Endothelial cell of umbilical vein (primary cell): ENCODE measurements at regions not wholly inside any gene's neighbourhood (a gene's known extent, or its start where the extent isn't known, plus 50 kb on each side); places are given as distances from the start of the nearest gene placed in this dataset.

Experiments used
- BruUV-seq: library from RNA; stranded (reverse); fragments of 400-500 nt; replicated peaks from 2 replicates; lab custom pipeline; 2021; lab: Mats Ljungman, UMichigan
- CTCF ChIA-PET: fragments of 300-600, 350-600 bp; sonication (Branson Sonifier 250); formaldehyde crosslinking; loops from one replicate; lab custom pipeline; 2021; ENCODE audit warnings: antibody characterized with exemption, inconsistent platforms; lab: Charles Lee
- POLR2A ChIA-PET: fragments of 300-600, 350-600 bp; sonication (Branson Sonifier 250); formaldehyde crosslinking; loops from one replicate; lab custom pipeline; 2021; ENCODE audit warnings: antibody characterized with exemption, inconsistent platforms; lab: Charles Lee
- DNase-seq: peaks from one replicate; pipeline ENCODE4 v3.0.0-alpha.2; 2011; ENCODE audit warnings: low read depth, low spot score
- FAIRE-seq: peaks from 2 replicates; lab custom pipeline; 2011; peaks lifted over from hg19 to GRCh38; lab: Jason Lieb, UNC
- H2AFZ ChIP-seq: 2 replicates; pipeline ENCODE4 v1.6.0; 2012; ENCODE audit warnings: low read depth, low read length, control low read depth, inconsistent platforms
- H3K27ac ChIP-seq: 2 replicates; pipeline ENCODE4 v1.5.1; 2011; ENCODE audit warnings: low read depth, mild to moderate bottlenecking, control low read depth, low read length, moderate library complexity; ENCODE audit not compliant: insufficient read depth
- H3K27me3 ChIP-seq, 2 experiments: 2 replicates each; pipeline versions ENCODE4 v1.6.0 to v1.6.1; 2011; ENCODE audit warnings: low read length in 2 of 2, mixed read lengths in 1 of 2; ENCODE audit not compliant: control insufficient read depth in 2 of 2, insufficient read depth in 2 of 2
- H3K36me3 ChIP-seq, 2 experiments: 2 replicates in 1 of 2; 3 replicates in 1 of 2; pipeline ENCODE4 v1.5.1; 2011; ENCODE audit warnings: low read length in 2 of 2, mild to moderate bottlenecking in 1 of 2, moderate library complexity in 1 of 2; ENCODE audit not compliant: control insufficient read depth in 2 of 2, insufficient read depth in 2 of 2; ENCODE audit errors: extremely low read depth in 1 of 2
- H3K4me1 ChIP-seq: 3 replicates; pipeline ENCODE4 v1.5.1; 2011; ENCODE audit warnings: mild to moderate bottlenecking, low read length; ENCODE audit not compliant: control insufficient read depth, insufficient read depth; ENCODE audit errors: extremely low read depth
- H3K4me2 ChIP-seq: 2 replicates; pipeline ENCODE4 v1.6.1; 2011; ENCODE audit warnings: low read length, control low read depth, mixed read lengths; ENCODE audit not compliant: insufficient read depth
- H3K4me3 ChIP-seq, 3 experiments: fragments of 200-600 bp in 1 of 3; sonication (generic), shearing (Covaris generic) in 1 of 3; replicated peaks in 1 of 3; 2 replicates each; pipeline ENCODE4 v1.5.1; 2011 to 2016; ENCODE audit warnings: control low read depth in 3 of 3, low read length in 3 of 3, mild to moderate bottlenecking in 2 of 3, inconsistent platforms in 1 of 3, low read depth in 1 of 3, moderate library complexity in 1 of 3; ENCODE audit not compliant: insufficient read depth in 1 of 3
- H3K79me2 ChIP-seq: 2 replicates; pipeline ENCODE4 v1.6.0; 2012; ENCODE audit warnings: low read length, inconsistent platforms; ENCODE audit not compliant: control insufficient read depth, insufficient read depth
- H3K9ac ChIP-seq: replicated peaks from 2 replicates; pipeline ENCODE3; 2011; ENCODE audit warnings: low read length, control low read depth; ENCODE audit not compliant: insufficient read depth; ENCODE audit errors: extremely low read depth
- H3K9me1 ChIP-seq: replicated peaks from 3 replicates; pipeline ENCODE4 v1.6.0; 2011; ENCODE audit warnings: mild to moderate bottlenecking, low read length; ENCODE audit not compliant: control insufficient read depth, insufficient read depth; ENCODE audit errors: extremely low read depth
- H3K9me3 ChIP-seq: replicated peaks from 2 replicates; pipeline ENCODE4 v1.5.1; 2012; ENCODE audit warnings: low read length, inconsistent platforms; ENCODE audit not compliant: control insufficient read depth, insufficient read depth
- H4K20me1 ChIP-seq: replicated peaks from 2 replicates; pipeline ENCODE3; 2011; ENCODE audit warnings: mild to moderate bottlenecking, low read length; ENCODE audit not compliant: control insufficient read depth, insufficient read depth; ENCODE audit errors: extremely low read depth
- EZH2 ChIP-seq: IDR thresholded peaks from 2 replicates; pipeline ENCODE4 v1.6.1; 2012; ENCODE audit warnings: borderline replicate concordance, low read depth, mild to moderate bottlenecking, moderate library complexity, low read length, inconsistent platforms; ENCODE audit not compliant: severe bottlenecking
- FOS ChIP-seq: IDR thresholded peaks from 2 replicates; pipeline ENCODE4 v1.6.1; 2011; ENCODE audit warnings: mild to moderate bottlenecking, low read length, moderate library complexity, borderline replicate concordance; ENCODE audit not compliant: insufficient read depth
- GATA2 ChIP-seq: IDR thresholded peaks from 2 replicates; pipeline ENCODE4 v1.7.0; 2011; ENCODE audit warnings: low read depth, mild to moderate bottlenecking, moderate library complexity, mixed read lengths, low read length; ENCODE audit not compliant: insufficient read length, insufficient read depth
- JUN ChIP-seq: IDR thresholded peaks from 2 replicates; pipeline ENCODE4 v1.6.1; 2011; ENCODE audit warnings: borderline replicate concordance, low read depth; ENCODE audit not compliant: insufficient read length, insufficient read depth
- MAX ChIP-seq: IDR thresholded peaks from 2 replicates; pipeline ENCODE4 v1.6.1; 2011; ENCODE audit not compliant: insufficient read depth, insufficient read length
- MYC ChIP-seq: IDR thresholded peaks from one replicate; pipeline ENCODE4 v1.6.1; 2011; ENCODE audit warnings: mild to moderate bottlenecking, low read depth, low read length
- POLR2A ChIP-seq: IDR thresholded peaks from 2 replicates; pipeline ENCODE4 v1.6.1; 2012; ENCODE audit warnings: low read depth, mild to moderate bottlenecking, control low read depth, low read length
- POLR2AphosphoS5 ChIP-seq: IDR thresholded peaks from 2 replicates; pipeline ENCODE4 v1.6.1; 2012; ENCODE audit warnings: low read depth, mild to moderate bottlenecking, control low read depth, low read length, moderate library complexity; ENCODE audit not compliant: insufficient read depth
- dilution Hi-C: fragments of 300-500 bp; cut with MboI; formaldehyde crosslinking; loops from one replicate; pipeline ENCODE4 v1.15.0; 2019; ENCODE audit warnings: low sequenced_read_pairs; ENCODE audit not compliant: extremely low pct_ligation_motif_present
- intact Hi-C: fragments of 100-400 bp; cut with micrococcal nuclease; formaldehyde crosslinking; loops from one replicate; pipeline ENCODE4 v1.10.0; 2022
- TF ChIP-seq, protein P1 (sequence below), 2 donors: IDR thresholded peaks; 1 replicate in 1 of 2; 2 replicates in 1 of 2; pipeline ENCODE4 v1.5.1; 2011; ENCODE audit warnings: low read length in 2 of 2, mild to moderate bottlenecking in 2 of 2, moderate library complexity in 2 of 2, control low read depth in 1 of 2, inconsistent platforms in 1 of 2, low read depth in 1 of 2; ENCODE audit not compliant: insufficient read depth in 1 of 2; ENCODE audit errors: extremely low read depth in 1 of 2

GRCh38 chr13:58773280-58773859 is 1141.8 kb downstream of the PCDH17 start:
- ChIA-PET CTCF (interaction anchor here (1.5 kb wide), 1 partner anchor 13 kb away, joined by 3 read pairs; no protein-coding TSS in a partner anchor), POLR2A (no interaction called here)
- TF ChIP-seq MYC (no peak), FOS (no peak), GATA2 (no peak)
- TF ChIP-seq, protein P1, sequence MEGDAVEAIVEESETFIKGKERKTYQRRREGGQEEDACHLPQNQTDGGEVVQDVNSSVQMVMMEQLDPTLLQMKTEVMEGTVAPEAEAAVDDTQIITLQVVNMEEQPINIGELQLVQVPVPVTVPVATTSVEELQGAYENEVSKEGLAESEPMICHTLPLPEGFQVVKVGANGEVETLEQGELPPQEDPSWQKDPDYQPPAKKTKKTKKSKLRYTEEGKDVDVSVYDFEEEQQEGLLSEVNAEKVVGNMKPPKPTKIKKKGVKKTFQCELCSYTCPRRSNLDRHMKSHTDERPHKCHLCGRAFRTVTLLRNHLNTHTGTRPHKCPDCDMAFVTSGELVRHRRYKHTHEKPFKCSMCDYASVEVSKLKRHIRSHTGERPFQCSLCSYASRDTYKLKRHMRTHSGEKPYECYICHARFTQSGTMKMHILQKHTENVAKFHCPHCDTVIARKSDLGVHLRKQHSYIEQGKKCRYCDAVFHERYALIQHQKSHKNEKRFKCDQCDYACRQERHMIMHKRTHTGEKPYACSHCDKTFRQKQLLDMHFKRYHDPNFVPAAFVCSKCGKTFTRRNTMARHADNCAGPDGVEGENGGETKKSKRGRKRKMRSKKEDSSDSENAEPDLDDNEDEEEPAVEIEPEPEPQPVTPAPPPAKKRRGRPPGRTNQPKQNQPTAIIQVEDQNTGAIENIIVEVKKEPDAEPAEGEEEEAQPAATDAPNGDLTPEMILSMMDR (IDR thresholded peaks at IDR 0.05; ENCODE audit: extremely low read depth in 1 of 2, insufficient read depth in 1 of 2, low read depth in 1 of 2, low read length in 2 of 2), result no peak
- no peaks in the 10 kb centered on the region for H4K20me1 ChIP-seq
- FAIRE-seq (no peak), DNase-seq (no peak)
- no peak overlapping the region for H3K4me2 ChIP-seq
- dilution Hi-C loops, result no loop called here
- H3K36me3 ChIP-seq, result no peaks in the 10 kb centered on the region
- no peak overlapping the region for H3K9ac ChIP-seq
- no peaks in the 10 kb centered on the region for H3K9me3 ChIP-seq
- no peaks in the 10 kb centered on the region for H3K27me3 ChIP-seq
- no peak overlapping the region for H2AFZ ChIP-seq
- no peak overlapping the region for H3K27ac ChIP-seq
- no peak overlapping the region for H3K4me3 ChIP-seq
- no peaks in the 10 kb centered on the region for H3K4me1 ChIP-seq
- BruUV-seq, result no TSS peak
- H3K79me2 ChIP-seq, result no peaks in the 10 kb centered on the region
- intact Hi-C loops, result no loop called here
- no peaks in the 10 kb centered on the region for H3K9me1 ChIP-seq

- intact Hi-C loops, result no loop called here
- Histone ChIP-seq H2AFZ (no peak overlapping the region), H3K27me3 (no peaks in the 10 kb centered on the region), H3K4me1 (no peaks in the 10 kb centered on the region), H4K20me1 (no peaks in the 10 kb centered on the region), H3K4me2 (no peak overlapping the region), H3K9me3 (no peaks in the 10 kb centered on the region), H3K9ac (no peak overlapping the region), H3K79me2 (no peaks in the 10 kb centered on the region), H3K36me3 (no peaks in the 10 kb centered on the region), H3K4me3 (no peak overlapping the region), H3K9me1 (no peaks in the 10 kb centered on the region), H3K27ac (no peak overlapping the region)
- no peak for DNase-seq
- ChIA-PET POLR2A (no interaction called here), CTCF (no interaction called here)
- dilution Hi-C loops, result no loop called here
- FAIRE-seq, result no peak
- TF ChIP-seq JUN (no peak), GATA2 (no peak), EZH2 (no peak), POLR2AphosphoS5 (no peak), MAX (no peak), POLR2A (no peak), FOS (no peak), MYC (no peak)
- TF ChIP-seq, protein P1 (IDR thresholded peaks at IDR 0.05; ENCODE audit: extremely low read depth in 1 of 2, insufficient read depth in 1 of 2, low read depth in 1 of 2, low read length in 2 of 2), result no peak
- no TSS peak for BruUV-seq
Observed at GRCh38 chr13:58782736-58783135, 1151.2 kb downstream of the PCDH17 start.
